ENCODE measurements at regions not wholly inside any gene's neighbourhood (a gene's known extent, or its start where the extent isn't known, plus 50 kb on each side); places are given as distances from the start of the nearest gene placed in this dataset.

DNA sequence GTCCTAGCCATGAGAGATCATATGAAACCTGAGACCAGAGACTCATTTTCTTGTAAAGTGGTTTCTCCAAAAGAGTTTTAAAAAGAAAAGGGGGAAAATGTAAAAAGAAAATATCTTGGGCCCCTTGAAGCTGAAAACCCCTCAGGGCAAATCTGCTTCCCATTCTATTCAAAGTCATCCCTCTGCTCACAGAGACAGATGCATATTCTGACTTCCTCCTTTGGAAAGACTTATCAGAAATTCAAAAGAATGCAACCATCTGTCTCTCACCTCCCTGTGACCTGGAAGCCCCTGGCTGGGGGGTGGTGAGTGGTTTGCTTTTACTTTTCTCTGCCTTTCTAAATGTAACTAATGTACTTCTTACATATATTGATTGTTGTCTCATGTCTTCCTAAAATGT lies 1154.8 kb downstream of the NSUN3 start:
- ChIA-PET CTCF (no interaction called here), POLR2A (ENCODE audit: low non-redundant PET) (no interaction called here)
- Histone ChIP-seq H3K36me3 (ENCODE audit: insufficient read depth, low read length, poor library complexity, severe bottlenecking) (no peaks in the 10 kb centered on the region), H3K4me1 (ENCODE audit: insufficient read depth, low read length, poor library complexity, severe bottlenecking) (no peaks in the 10 kb centered on the region), H3K27ac (ENCODE audit: low read depth, low read length, poor library complexity, severe bottlenecking) (no peak overlapping the region), H3K9me3 (ENCODE audit: low read depth, low read length, poor library complexity, severe bottlenecking) (peaks cover 25% of the 10 kb centered on the region), H3K27me3 (replicated peaks; ENCODE audit: insufficient read depth, low read depth, low read length, poor library complexity) (no peaks in the 10 kb centered on the region), H3K4me3 (ENCODE audit: low read depth, low read length, poor library complexity, severe bottlenecking) (no peak overlapping the region)
- no TSS peak for BruUV-seq (replicated peaks)
- TF ChIP-seq, protein P1, sequence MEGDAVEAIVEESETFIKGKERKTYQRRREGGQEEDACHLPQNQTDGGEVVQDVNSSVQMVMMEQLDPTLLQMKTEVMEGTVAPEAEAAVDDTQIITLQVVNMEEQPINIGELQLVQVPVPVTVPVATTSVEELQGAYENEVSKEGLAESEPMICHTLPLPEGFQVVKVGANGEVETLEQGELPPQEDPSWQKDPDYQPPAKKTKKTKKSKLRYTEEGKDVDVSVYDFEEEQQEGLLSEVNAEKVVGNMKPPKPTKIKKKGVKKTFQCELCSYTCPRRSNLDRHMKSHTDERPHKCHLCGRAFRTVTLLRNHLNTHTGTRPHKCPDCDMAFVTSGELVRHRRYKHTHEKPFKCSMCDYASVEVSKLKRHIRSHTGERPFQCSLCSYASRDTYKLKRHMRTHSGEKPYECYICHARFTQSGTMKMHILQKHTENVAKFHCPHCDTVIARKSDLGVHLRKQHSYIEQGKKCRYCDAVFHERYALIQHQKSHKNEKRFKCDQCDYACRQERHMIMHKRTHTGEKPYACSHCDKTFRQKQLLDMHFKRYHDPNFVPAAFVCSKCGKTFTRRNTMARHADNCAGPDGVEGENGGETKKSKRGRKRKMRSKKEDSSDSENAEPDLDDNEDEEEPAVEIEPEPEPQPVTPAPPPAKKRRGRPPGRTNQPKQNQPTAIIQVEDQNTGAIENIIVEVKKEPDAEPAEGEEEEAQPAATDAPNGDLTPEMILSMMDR (conservative IDR thresholded peaks at IDR 0.05; ENCODE audit: low read depth, low read length) = no peak
- no peak for TF ChIP-seq EZH2 (IDR thresholded peaks at IDR 0.05; ENCODE audit: borderline replicate concordance, low read depth, low read length, poor library complexity, severe bottlenecking)
- intact Hi-C loops (cut with micrococcal nuclease; ENCODE audit: unreplicated experiment) = no loop called here
- no peak for DNase-seq (ENCODE audit: low spot score)

DNA sequence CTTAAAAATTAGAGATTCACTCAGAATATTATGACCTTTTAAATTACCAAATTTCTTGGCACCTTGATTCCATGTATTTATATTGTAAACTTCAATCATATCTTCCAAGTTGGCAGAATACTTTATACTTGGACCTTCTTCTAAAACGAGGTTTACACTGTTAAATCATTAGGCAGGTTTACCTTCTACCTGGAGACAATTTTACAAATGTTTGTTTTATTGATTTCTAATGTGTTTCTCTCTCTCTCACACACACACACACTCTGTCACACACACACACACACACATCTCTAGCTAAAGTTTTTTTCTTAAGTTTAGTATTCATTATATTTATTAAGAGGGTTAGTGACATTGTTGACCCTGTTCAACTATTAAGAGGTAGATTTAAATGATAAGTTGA lies 1155.6 kb downstream of the NSUN3 start:
- no peak overlapping the region for H3K27ac ChIP-seq (ENCODE audit: low read depth, low read length, poor library complexity, severe bottlenecking)
- CTCF ChIA-PET = no interaction called here
- H3K27me3 ChIP-seq (replicated peaks; ENCODE audit: insufficient read depth, low read depth, low read length, poor library complexity) = no peaks in the 10 kb centered on the region
- no peak overlapping the region for H3K4me3 ChIP-seq (ENCODE audit: low read depth, low read length, poor library complexity, severe bottlenecking)
- H3K9me3 ChIP-seq (ENCODE audit: low read depth, low read length, poor library complexity, severe bottlenecking) = peaks cover 21% of the 10 kb centered on the region
- no peak for DNase-seq (ENCODE audit: low spot score)
- TF ChIP-seq, protein P1 (conservative IDR thresholded peaks at IDR 0.05; ENCODE audit: low read depth, low read length) = no peak
- no peak for TF ChIP-seq EZH2 (IDR thresholded peaks at IDR 0.05; ENCODE audit: borderline replicate concordance, low read depth, low read length, poor library complexity, severe bottlenecking)
- BruUV-seq (replicated peaks) = no TSS peak
- H3K4me1 ChIP-seq (ENCODE audit: insufficient read depth, low read length, poor library complexity, severe bottlenecking) = no peaks in the 10 kb centered on the region
- no peaks in the 10 kb centered on the region for H3K36me3 ChIP-seq (ENCODE audit: insufficient read depth, low read length, poor library complexity, severe bottlenecking)
- intact Hi-C loops (cut with micrococcal nuclease; ENCODE audit: unreplicated experiment) = no loop called here
- POLR2A ChIA-PET (ENCODE audit: low non-redundant PET) = no interaction called here

DNA sequence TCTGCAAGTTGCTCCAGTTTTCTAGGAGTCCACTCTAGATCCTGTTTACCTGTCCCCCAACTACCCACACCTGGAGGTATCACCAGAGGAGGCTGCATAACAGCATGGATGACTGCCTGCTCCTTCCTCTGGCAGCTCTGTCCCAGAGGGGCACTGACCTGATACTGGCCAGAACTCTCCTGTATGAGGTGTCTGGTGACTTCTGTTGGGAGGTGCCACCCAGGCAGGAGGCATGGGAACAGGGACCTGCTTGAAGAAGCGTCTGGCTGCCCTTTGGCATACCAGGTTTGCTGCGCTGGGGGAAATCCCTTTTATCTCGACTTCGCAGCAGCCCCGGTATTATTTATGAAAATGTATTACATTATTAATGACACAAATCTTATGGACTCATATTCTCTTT lies 1163.6 kb downstream of the NSUN3 start:
- CTCF ChIA-PET = no interaction called here
- intact Hi-C loops (cut with micrococcal nuclease; ENCODE audit: unreplicated experiment) = no loop called here
- H3K4me1 ChIP-seq (ENCODE audit: insufficient read depth, low read length, poor library complexity, severe bottlenecking) = no peaks in the 10 kb centered on the region
- no peaks in the 10 kb centered on the region for H3K27me3 ChIP-seq (replicated peaks; ENCODE audit: insufficient read depth, low read depth, low read length, poor library complexity)
- no peak for DNase-seq (ENCODE audit: low spot score)
- peaks cover 36% of the 10 kb centered on the region for H3K9me3 ChIP-seq (ENCODE audit: low read depth, low read length, poor library complexity, severe bottlenecking)
- POLR2A ChIA-PET (ENCODE audit: low non-redundant PET) = no interaction called here
- H3K4me3 ChIP-seq (ENCODE audit: low read depth, low read length, poor library complexity, severe bottlenecking) = no peak overlapping the region
- BruUV-seq (replicated peaks) = no TSS peak
- H3K27ac ChIP-seq (ENCODE audit: low read depth, low read length, poor library complexity, severe bottlenecking) = no peak overlapping the region
- H3K36me3 ChIP-seq (ENCODE audit: insufficient read depth, low read length, poor library complexity, severe bottlenecking) = no peaks in the 10 kb centered on the region
- TF ChIP-seq, protein P1 (conservative IDR thresholded peaks at IDR 0.05; ENCODE audit: low read depth, low read length) = no peak
- TF ChIP-seq EZH2 (IDR thresholded peaks at IDR 0.05; ENCODE audit: borderline replicate concordance, low read depth, low read length, poor library complexity, severe bottlenecking) = no peak

Data from A673 (cell line).